Keratinocyte (primary cell): ENCODE measurements at regions not wholly inside any gene's neighbourhood (a gene's known extent, or its start where the extent isn't known, plus 50 kb on each side); places are given as distances from the start of the nearest gene placed in this dataset.

Source experiments
- DNase-seq: peaks from one replicate; pipeline ENCODE4 v3.0.0-alpha.2; 2011; ENCODE audit warnings: low read depth, missing footprints, low spot score
- FAIRE-seq: peaks from 2 replicates; lab custom pipeline; 2011; peaks lifted over from hg19 to GRCh38; lab: Jason Lieb, UNC
- H2AFZ ChIP-seq: 2 replicates; pipeline ENCODE4 v1.6.0; 2012; ENCODE audit warnings: low read length, control low read depth, inconsistent platforms; ENCODE audit not compliant: control insufficient read depth
- H3K27ac ChIP-seq: 2 replicates; pipeline ENCODE4 v1.5.1; 2011; ENCODE audit warnings: low read length; ENCODE audit not compliant: control insufficient read depth, insufficient read depth
- H3K27me3 ChIP-seq: 3 replicates; pipeline ENCODE4 v1.6.0; 2011; ENCODE audit warnings: low read length; ENCODE audit not compliant: control insufficient read depth, insufficient read depth; ENCODE audit errors: extremely low read depth
- H3K36me3 ChIP-seq, 2 experiments: 2 replicates in 1 of 2; 3 replicates in 1 of 2; pipeline ENCODE4 v1.5.1; 2011; ENCODE audit warnings: low read length in 2 of 2, mild to moderate bottlenecking in 1 of 2; ENCODE audit not compliant: control insufficient read depth in 2 of 2, insufficient read depth in 2 of 2; ENCODE audit errors: extremely low read depth in 1 of 2
- H3K4me1 ChIP-seq: 3 replicates; pipeline ENCODE4 v1.5.1; 2011; ENCODE audit warnings: low read length; ENCODE audit not compliant: control insufficient read depth, insufficient read depth; ENCODE audit errors: extremely low read depth
- H3K4me2 ChIP-seq: 3 replicates; pipeline ENCODE4 v1.6.0; 2011; ENCODE audit warnings: low read depth, low read length; ENCODE audit not compliant: control insufficient read depth, insufficient read depth; ENCODE audit errors: extremely low read depth
- H3K4me3 ChIP-seq, 3 experiments: fragments of 200-600 bp in 1 of 3; sonication (generic) in 1 of 3; 2 replicates in 2 of 3; 3 replicates in 1 of 3; pipeline ENCODE4 v1.5.1; 2011 to 2016; ENCODE audit warnings: low read length in 3 of 3, mild to moderate bottlenecking in 3 of 3, control low read depth in 2 of 3, inconsistent platforms in 1 of 3, low read depth in 1 of 3, mixed read lengths in 1 of 3, mixed run types in 1 of 3, moderate library complexity in 1 of 3; ENCODE audit not compliant: control insufficient read depth in 2 of 3, insufficient read depth in 2 of 3; ENCODE audit errors: extremely low read depth in 1 of 3
- H3K79me2 ChIP-seq: 2 replicates; pipeline ENCODE4 v1.6.0; 2012; ENCODE audit warnings: low read length; ENCODE audit not compliant: control insufficient read depth, insufficient read depth
- H3K9ac ChIP-seq: 3 replicates; pipeline ENCODE4 v1.6.0; 2011; ENCODE audit warnings: low read length; ENCODE audit not compliant: control insufficient read depth, insufficient read depth; ENCODE audit errors: extremely low read depth
- H3K9me1 ChIP-seq: 3 replicates; pipeline ENCODE4 v1.6.0; 2011; ENCODE audit warnings: low read length; ENCODE audit not compliant: control insufficient read depth, insufficient read depth; ENCODE audit errors: extremely low read depth
- H3K9me3 ChIP-seq: 2 replicates; pipeline ENCODE4 v1.5.1; 2012; ENCODE audit warnings: low read depth, low read length; ENCODE audit not compliant: control insufficient read depth
- H4K20me1 ChIP-seq: 3 replicates; pipeline ENCODE4 v1.6.0; 2011; ENCODE audit warnings: low read length; ENCODE audit not compliant: control insufficient read depth, insufficient read depth; ENCODE audit errors: extremely low read depth
- EZH2 ChIP-seq: IDR thresholded peaks from one replicate; pipeline ENCODE4 v1.6.1; 2012; ENCODE audit warnings: inconsistent platforms, mild to moderate bottlenecking, low read length, moderate library complexity
- dilution Hi-C: fragments of 300-500 bp; cut with MboI; formaldehyde crosslinking; loops from one replicate; pipeline ENCODE4 v1.7.0; 2020; ENCODE audit warnings: low sequenced_read_pairs; ENCODE audit not compliant: extremely low pct_ligation_motif_present
- TF ChIP-seq, protein P1 (sequence below), 3 experiments: IDR thresholded peaks in 1 of 3; conservative IDR thresholded peaks in 1 of 3; optimal IDR thresholded peaks in 1 of 3; 2 replicates in 2 of 3; 3 replicates in 1 of 3; pipeline versions ENCODE3 to v1.5.1; 2011; ENCODE audit warnings: low read length in 3 of 3, mild to moderate bottlenecking in 3 of 3, moderate library complexity in 2 of 3, control low read depth in 1 of 3, inconsistent platforms in 1 of 3; ENCODE audit not compliant: insufficient read depth in 2 of 3; ENCODE audit errors: extremely low read depth in 1 of 3

DNA sequence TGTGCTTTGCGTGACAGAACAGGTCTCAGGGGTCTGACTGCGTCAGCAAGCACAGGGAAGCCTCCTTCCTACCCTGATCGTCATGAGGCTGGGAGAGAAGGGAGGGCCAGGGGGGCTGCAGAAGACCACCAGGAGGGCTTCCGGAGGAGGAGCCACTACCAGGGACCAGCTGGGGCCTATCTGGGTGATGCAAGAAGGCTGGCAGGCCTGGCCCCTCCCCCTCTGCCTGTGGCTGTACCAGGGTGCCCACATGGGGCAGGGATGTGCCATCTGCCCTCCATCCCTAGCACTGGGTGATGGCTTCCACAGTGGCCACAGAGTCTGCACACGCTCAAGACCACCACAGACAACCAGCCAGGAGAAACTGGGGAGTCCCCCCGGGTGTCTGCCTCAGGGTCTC is 116.4 kb upstream of the NKX1-1 start:
- dilution Hi-C loops: no loop called here
- H4K20me1 ChIP-seq: no peaks in the 10 kb centered on the region
- H3K27ac ChIP-seq: no peak overlapping the region
- TF ChIP-seq, protein P1, sequence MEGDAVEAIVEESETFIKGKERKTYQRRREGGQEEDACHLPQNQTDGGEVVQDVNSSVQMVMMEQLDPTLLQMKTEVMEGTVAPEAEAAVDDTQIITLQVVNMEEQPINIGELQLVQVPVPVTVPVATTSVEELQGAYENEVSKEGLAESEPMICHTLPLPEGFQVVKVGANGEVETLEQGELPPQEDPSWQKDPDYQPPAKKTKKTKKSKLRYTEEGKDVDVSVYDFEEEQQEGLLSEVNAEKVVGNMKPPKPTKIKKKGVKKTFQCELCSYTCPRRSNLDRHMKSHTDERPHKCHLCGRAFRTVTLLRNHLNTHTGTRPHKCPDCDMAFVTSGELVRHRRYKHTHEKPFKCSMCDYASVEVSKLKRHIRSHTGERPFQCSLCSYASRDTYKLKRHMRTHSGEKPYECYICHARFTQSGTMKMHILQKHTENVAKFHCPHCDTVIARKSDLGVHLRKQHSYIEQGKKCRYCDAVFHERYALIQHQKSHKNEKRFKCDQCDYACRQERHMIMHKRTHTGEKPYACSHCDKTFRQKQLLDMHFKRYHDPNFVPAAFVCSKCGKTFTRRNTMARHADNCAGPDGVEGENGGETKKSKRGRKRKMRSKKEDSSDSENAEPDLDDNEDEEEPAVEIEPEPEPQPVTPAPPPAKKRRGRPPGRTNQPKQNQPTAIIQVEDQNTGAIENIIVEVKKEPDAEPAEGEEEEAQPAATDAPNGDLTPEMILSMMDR (optimal IDR thresholded peaks at IDR 0.05 in 1 of 3, IDR thresholded peaks at IDR 0.05 in 1 of 3, conservative IDR thresholded peaks at IDR 0.05 in 1 of 3; ENCODE audit: extremely low read depth in 1 of 3, insufficient read depth in 2 of 3, low read length in 3 of 3): no peak
- TF ChIP-seq EZH2: no peak
- H2AFZ ChIP-seq: no peak overlapping the region
- no peaks in the 10 kb centered on the region for H3K9me1 ChIP-seq
- FAIRE-seq (no peak), DNase-seq (no peak)
- no peak overlapping the region for H3K9ac ChIP-seq
- no peaks in the 10 kb centered on the region for H3K9me3 ChIP-seq
- H3K4me2 ChIP-seq: no peak overlapping the region
- H3K4me1 ChIP-seq: no peaks in the 10 kb centered on the region
- H3K79me2 ChIP-seq: no peaks in the 10 kb centered on the region
- H3K36me3 ChIP-seq: no peaks in the 10 kb centered on the region
- no peak overlapping the region for H3K4me3 ChIP-seq
- peaks cover 35% of the 10 kb centered on the region for H3K27me3 ChIP-seq

DNA sequence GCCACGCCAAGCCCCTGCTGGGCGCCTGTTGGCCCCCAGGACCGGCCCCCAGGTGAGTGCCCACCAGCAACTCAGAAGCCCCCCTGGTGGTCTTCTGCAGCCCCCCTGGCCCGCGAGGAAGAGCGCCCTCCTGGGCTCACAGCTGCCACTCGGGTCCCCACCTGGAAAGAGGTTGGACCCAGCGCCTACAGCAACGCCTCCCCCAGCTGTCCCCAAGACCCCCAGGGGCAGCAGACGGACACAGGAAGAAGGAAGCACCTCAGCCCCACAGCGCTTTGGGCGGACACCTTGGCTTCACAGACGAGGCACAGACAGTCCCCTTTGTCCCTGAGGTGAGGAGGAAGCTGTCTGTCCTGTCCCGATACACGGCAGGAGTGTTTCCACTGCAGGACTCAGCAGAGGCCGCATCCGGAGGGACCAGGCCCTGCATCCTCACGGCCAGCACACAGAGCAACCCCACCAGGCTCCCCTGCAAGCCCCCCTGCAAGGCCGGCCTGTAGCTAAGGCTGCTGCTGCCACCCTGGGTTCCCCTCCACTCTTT is 115.6 kb upstream of the NKX1-1 start:
- Histone ChIP-seq H3K4me3 (no peak overlapping the region), H3K36me3 (no peaks in the 10 kb centered on the region), H3K4me1 (no peaks in the 10 kb centered on the region), H3K9ac (no peak overlapping the region), H3K79me2 (no peaks in the 10 kb centered on the region), H3K27me3 (peaks cover 42% of the 10 kb centered on the region), H3K27ac (no peak overlapping the region), H3K9me3 (no peaks in the 10 kb centered on the region), H2AFZ (no peak overlapping the region), H4K20me1 (no peaks in the 10 kb centered on the region), H3K9me1 (no peaks in the 10 kb centered on the region), H3K4me2 (no peak overlapping the region)
- dilution Hi-C loops: no loop called here
- FAIRE-seq (no peak), DNase-seq (no peak)
- TF ChIP-seq, protein P1 (optimal IDR thresholded peaks at IDR 0.05 in 1 of 3, IDR thresholded peaks at IDR 0.05 in 1 of 3, conservative IDR thresholded peaks at IDR 0.05 in 1 of 3; ENCODE audit: extremely low read depth in 1 of 3, insufficient read depth in 2 of 3, low read length in 3 of 3): no peak
- peak; percentile 1 for TF ChIP-seq EZH2
